ENCODE measurements at regions not wholly inside any gene's neighbourhood (a gene's known extent, or its start where the extent isn't known, plus 50 kb on each side); places are given as distances from the start of the nearest gene placed in this dataset.

GRCh38 chrY:19354061-19354856 is 390.3 kb downstream of the KDM5D start:
- no peak for FAIRE-seq

- FAIRE-seq = no peak
Measured at GRCh38 chrY:19351616-19352015, 392.9 kb downstream of the KDM5D start.

DNA sequence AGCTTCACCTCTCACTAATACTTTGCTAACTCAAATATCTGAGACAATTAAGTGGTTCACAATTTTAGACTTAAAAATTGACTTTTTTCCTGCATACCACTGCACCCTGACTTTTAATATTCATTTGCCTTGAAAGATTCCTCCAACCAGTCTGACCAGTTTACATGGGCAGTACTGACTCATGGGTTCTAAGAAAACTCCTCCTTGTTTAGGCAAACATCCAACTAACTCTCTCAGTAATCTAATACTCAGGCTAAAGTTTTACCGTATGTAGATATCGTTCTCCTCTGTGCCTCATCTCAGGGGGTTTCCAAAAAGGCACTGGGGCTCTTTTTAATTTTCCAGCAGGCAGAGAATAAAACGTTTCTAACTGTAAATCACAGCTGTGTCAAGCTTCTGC is 422.8 kb downstream of the KDM5D start:
- no peak for FAIRE-seq

- no peak for FAIRE-seq
Measured at GRCh38 chrY:19319135-19319534, 425.4 kb downstream of the KDM5D start.

- no peak for FAIRE-seq
Measured at GRCh38 chrY:19317271-19317987, 427.1 kb downstream of the KDM5D start.

DNA sequence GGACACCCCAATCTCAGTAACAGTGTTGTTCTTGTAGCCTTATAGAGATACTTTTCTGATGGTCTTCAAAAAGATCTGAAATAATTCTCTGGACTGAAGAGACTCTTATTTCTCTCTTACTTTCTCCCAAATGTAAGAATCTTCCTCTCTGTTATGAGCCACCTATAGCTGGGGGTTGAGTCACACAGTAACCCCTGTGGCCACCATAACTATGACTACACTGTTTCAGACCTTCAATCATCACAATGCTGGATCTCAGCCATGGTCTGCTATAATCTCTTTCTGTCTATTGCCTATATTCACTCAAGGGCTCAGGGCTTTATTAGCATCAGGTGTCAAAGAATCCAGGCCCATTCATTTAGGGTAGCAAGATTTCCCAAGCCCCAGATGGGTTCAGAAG is 436.9 kb downstream of the KDM5D start:
- no peak for FAIRE-seq

- FAIRE-seq = no peak
Measured at GRCh38 chrY:19303136-19303535, 441.4 kb downstream of the KDM5D start.

GRCh38 chrY:19290925-19291324 is 453.6 kb downstream of the KDM5D start:
- FAIRE-seq = no peak

DNA sequence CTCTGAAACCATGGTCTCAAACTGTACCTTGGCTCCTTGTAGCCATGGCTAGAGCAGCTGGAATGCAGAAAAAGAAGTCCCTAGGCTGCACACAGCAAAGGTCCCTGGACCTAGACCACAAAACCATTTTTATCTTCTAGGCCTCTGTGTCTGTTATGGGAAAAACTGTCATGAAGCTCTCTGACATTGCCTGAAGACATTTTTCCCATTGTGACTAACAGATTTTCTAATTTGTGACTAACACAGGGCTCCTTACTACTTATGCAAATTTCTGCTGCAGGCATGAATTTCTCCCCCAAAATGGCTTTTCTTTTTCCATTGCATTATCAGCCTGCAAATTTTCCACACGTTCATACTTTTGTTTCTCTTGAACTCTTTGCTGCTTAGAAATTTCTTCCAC is 470.4 kb downstream of the KDM5D start:
- FAIRE-seq = no peak

- FAIRE-seq = no peak
Measured at GRCh38 chrY:19268331-19268730, 476.2 kb downstream of the KDM5D start.

DNA sequence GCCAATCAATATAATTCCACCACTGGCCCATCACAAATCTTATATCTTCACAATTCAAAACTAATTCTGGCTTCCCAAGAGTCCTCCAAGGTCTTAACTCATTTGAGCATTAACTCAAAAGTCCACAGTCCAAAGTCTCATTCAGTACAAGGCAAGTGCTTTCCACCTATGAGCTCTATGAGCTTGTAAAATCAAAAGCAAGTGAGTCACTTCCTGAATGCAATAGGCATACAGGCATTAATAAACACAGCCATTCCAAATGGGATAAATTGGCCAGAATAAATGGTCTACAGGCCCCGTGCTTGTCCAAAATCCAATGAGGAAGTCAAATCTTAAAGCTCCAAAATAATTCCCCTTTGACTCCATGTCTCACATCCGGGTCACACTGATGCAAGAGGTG is 479.1 kb downstream of the KDM5D start:
- no peak for FAIRE-seq

DNA sequence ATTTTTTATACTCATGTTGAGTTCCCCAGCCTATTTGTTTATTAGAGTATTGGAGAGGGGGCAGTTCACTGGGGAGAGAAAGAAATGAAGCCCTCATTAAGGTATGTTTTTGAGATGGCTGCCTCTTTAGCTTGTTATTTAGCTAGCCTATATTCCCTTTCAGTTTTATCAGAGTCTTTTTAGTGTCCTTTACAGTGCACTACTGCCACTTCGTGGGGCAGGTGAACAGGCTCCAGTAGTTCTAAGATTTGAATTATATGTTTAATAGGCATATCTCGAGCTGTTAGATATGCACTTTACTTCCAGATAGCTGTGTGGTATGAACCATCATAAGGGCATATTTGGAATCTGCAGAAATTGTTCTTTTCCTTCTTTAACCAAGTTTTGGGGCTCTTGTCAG is 482.2 kb downstream of the KDM5D start:
- no peak for FAIRE-seq

- no peak for FAIRE-seq
Measured at GRCh38 chrY:19232276-19232994, 458.9 kb upstream of the HSFY2 start.

GRCh38 chrY:19220784-19221183 is 447.2 kb upstream of the HSFY2 start:
- FAIRE-seq = no peak

DNA sequence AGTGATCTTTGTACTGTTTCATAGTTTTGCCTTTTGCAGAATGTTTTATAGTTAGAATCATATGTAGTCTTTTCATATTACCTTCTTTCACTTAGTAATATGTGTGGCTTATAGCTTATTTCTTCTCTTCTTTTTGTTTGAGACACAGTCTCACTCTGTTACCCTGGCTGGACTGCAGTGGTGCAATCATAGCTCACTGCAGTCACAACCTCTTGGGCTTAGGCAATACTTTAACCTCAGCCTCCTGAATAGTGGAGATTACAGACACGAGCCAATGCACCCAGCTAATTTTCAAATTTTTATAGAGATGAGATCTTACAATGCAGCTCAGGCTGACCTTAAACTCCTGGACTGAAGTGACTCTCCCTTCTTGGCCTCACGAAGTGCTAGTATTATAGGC is 435.4 kb upstream of the HSFY2 start:
- FAIRE-seq = no peak

GRCh38 chrY:19207048-19207447 is 433.5 kb upstream of the HSFY2 start:
- FAIRE-seq = no peak

- FAIRE-seq = no peak
Measured at GRCh38 chrY:19180824-19181223, 407.3 kb upstream of the HSFY2 start.

GRCh38 chrY:19168202-19168565 is 394.6 kb upstream of the HSFY2 start:
- FAIRE-seq = no peak

GRCh38 chrY:19167319-19168201 is 394.0 kb upstream of the HSFY2 start:
- FAIRE-seq = no peak

GRCh38 chrY:19148783-19149182 is 375.2 kb upstream of the HSFY2 start:
- no peak for FAIRE-seq

DNA sequence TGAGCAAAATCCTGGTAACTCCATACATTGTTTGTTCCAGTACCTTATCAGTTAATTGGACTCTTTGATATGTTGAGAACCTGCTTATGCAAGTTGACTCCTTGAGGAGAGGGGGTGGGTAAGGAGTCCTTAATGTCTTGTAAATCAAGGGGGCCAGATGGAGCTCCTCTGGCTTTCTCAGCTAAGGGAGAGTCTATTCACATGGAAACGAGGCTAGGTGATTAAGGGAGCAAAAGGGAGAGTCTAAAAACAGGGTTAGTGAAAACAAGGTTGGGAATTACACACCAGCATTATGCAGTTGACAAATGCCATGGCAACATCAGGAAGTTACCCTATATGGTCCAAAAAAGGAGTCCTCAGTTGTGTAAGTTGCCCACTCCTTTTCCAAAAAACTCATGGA is 372.8 kb upstream of the HSFY2 start:
- no peak for FAIRE-seq

GRCh38 chrY:19142093-19142492 is 368.6 kb upstream of the HSFY2 start:
- no peak for FAIRE-seq

Measured in islet of Langerhans (tissue), 1 donor.